ENCODE measurements at regions not wholly inside any gene's neighbourhood (a gene's known extent, or its start where the extent isn't known, plus 50 kb on each side); places are given as distances from the start of the nearest gene placed in this dataset.

DNA sequence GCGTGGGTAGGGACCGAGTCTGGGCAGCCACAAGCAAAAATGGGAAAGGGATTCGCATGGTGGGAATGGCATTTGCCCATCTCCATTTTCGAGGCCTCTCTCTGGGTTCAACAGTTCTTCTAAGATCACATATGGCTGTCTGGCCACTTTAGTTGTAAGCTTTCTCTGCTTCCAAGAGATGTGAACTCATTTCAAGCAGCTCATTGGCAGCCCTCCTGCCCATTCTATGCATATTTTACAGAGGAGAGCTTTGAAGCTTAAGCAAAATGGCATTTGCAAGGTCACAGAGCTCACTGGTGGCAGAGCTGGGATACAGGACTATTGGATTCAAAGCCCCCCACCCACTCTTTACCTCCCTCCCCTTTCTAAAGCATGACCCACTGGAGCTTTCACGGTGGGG, 93.7 kb downstream of the HHIPL2 start:
- no peak overlapping the region for H3K56ac ChIP-seq (ENCODE audit: insufficient read length, low read depth, low read length)
- H3K4me2 ChIP-seq (ENCODE audit: insufficient read depth, insufficient read length, low read length) = no peak overlapping the region
- H2BK5ac ChIP-seq (ENCODE audit: insufficient read length, low read length) = no peak overlapping the region
- H2AFZ ChIP-seq (ENCODE audit: low read length) = no peak overlapping the region
- H4K5ac ChIP-seq (ENCODE audit: insufficient read length, low read depth, low read length) = no peak overlapping the region
- H2AK5ac ChIP-seq (ENCODE audit: insufficient read length, low read length) = no peak overlapping the region
- H3K9ac ChIP-seq (ENCODE audit: extremely low read depth, insufficient read length, low read length) = no peak overlapping the region
- no peak overlapping the region for H3K27ac ChIP-seq (ENCODE audit: insufficient read length, low read depth, low read length)
- no peak overlapping the region for H3K4ac ChIP-seq (ENCODE audit: low read depth, low read length)
- no peak for DNase-seq
- H3K27me3 ChIP-seq (ENCODE audit: insufficient read depth, low read length) = no peaks in the 10 kb centered on the region
- no peak overlapping the region for H2BK15ac ChIP-seq (ENCODE audit: low read depth, low read length)
- no peaks in the 10 kb centered on the region for H3K79me1 ChIP-seq (ENCODE audit: insufficient read depth, low read depth, low read length, poor library complexity, severe bottlenecking)
- no peak overlapping the region for H3K18ac ChIP-seq (ENCODE audit: insufficient read length, low read depth, low read length)
- H3K9me3 Mint-ChIP-seq = peaks cover 24 to 25% of the 10 kb centered on the region in 2 experiments
- H2BK20ac ChIP-seq (ENCODE audit: low read depth, low read length, poor library complexity, severe bottlenecking) = no peak overlapping the region
- H2BK120ac ChIP-seq (ENCODE audit: low read depth, low read length, poor library complexity, severe bottlenecking) = no peak overlapping the region
- WGBS (ENCODE audit: extremely low coverage, insufficient read length, low lambda C conversion rate) = no CpG with 5 or more reads among the region's 5 CpGs
- peaks cover 10 to 16% (median 15%) of the 10 kb centered on the region in 3 experiments for H3K36me3 Mint-ChIP-seq (ENCODE audit: insufficient read depth in 1 of 3, low read depth in 3 of 3)
- H3K4me1 Mint-ChIP-seq = peaks cover 12 to 18% of the 10 kb centered on the region in 2 experiments; a peak in 3 of 4 replicates
- H3K9me3 ChIP-seq (ENCODE audit: control insufficient read depth, low read depth, low read length) = no peaks in the 10 kb centered on the region
- no peak overlapping the region for H2BK12ac ChIP-seq (ENCODE audit: insufficient read length, low read depth, low read length)
- no peak overlapping the region for H4K8ac ChIP-seq (replicated peaks; ENCODE audit: insufficient read length, low read depth, low read length)
- H4K20me1 ChIP-seq (ENCODE audit: control insufficient read depth, insufficient read depth, insufficient read length) = no peaks in the 10 kb centered on the region
- no peak overlapping the region for H3K14ac ChIP-seq (ENCODE audit: insufficient read depth, low read length)
- no peak overlapping the region for H3K4me3 Mint-ChIP-seq
- TF ChIP-seq, protein P1, sequence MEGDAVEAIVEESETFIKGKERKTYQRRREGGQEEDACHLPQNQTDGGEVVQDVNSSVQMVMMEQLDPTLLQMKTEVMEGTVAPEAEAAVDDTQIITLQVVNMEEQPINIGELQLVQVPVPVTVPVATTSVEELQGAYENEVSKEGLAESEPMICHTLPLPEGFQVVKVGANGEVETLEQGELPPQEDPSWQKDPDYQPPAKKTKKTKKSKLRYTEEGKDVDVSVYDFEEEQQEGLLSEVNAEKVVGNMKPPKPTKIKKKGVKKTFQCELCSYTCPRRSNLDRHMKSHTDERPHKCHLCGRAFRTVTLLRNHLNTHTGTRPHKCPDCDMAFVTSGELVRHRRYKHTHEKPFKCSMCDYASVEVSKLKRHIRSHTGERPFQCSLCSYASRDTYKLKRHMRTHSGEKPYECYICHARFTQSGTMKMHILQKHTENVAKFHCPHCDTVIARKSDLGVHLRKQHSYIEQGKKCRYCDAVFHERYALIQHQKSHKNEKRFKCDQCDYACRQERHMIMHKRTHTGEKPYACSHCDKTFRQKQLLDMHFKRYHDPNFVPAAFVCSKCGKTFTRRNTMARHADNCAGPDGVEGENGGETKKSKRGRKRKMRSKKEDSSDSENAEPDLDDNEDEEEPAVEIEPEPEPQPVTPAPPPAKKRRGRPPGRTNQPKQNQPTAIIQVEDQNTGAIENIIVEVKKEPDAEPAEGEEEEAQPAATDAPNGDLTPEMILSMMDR (conservative IDR thresholded peaks at IDR 0.05) = no peak
- H3K23me2 ChIP-seq (ENCODE audit: insufficient read length, low read depth, low read length, poor library complexity, severe bottlenecking) = no peaks in the 10 kb centered on the region
- no peaks in the 10 kb centered on the region for H3K79me2 ChIP-seq (ENCODE audit: insufficient read depth, low read length)
- H3K27me3 Mint-ChIP-seq (ENCODE audit: low read depth) = peaks cover 7% of the 10 kb centered on the region
- H3K23ac ChIP-seq (ENCODE audit: insufficient read length, low read depth, low read length) = no peak overlapping the region
- no peaks in the 10 kb centered on the region; the same call in 1 of the 2 replicates for H3K4me1 ChIP-seq (ENCODE audit: insufficient read depth, low read length)
- no peak overlapping the region for H4K91ac ChIP-seq (ENCODE audit: insufficient read length, low read depth, low read length)
- no peak overlapping the region for H3T11ph ChIP-seq (ENCODE audit: low read length)
- peak overlapping the region in 1 of 3 experiments; percentile 36; a peak in 1 of 7 replicates for H3K27ac Mint-ChIP-seq
